GM19238 (cell line): ENCODE measurements at regions not wholly inside any gene's neighbourhood (a gene's known extent, or its start where the extent isn't known, plus 50 kb on each side); places are given as distances from the start of the nearest gene placed in this dataset.
"Not testable (repeated sequence)": the region's sequence is repeated elsewhere in the genome, so short reads cannot be mapped to it uniquely, and the experiment has no call there.

Experiments used
- DNase-seq: peaks from one replicate; pipeline ENCODE4 v3.0.0; 2011; ENCODE audit warnings: low spot score; ENCODE audit not compliant: insufficient read length

DNA sequence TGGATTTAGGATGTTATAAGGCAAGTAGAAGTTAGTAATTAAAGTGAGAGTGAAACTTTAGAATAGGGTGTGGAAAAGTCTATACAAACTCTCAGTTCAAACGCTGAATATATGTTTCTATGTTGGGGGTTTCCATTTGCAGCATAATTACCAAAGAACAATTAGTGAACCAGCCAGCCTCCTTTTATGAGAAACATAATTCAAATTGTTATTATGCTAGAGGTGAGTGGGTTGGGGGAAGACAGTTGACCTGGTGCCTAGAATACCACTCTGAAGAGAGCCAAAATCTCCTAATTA is 435.8 kb downstream of the MDFIC start:
- DNase-seq = no peak

DNA sequence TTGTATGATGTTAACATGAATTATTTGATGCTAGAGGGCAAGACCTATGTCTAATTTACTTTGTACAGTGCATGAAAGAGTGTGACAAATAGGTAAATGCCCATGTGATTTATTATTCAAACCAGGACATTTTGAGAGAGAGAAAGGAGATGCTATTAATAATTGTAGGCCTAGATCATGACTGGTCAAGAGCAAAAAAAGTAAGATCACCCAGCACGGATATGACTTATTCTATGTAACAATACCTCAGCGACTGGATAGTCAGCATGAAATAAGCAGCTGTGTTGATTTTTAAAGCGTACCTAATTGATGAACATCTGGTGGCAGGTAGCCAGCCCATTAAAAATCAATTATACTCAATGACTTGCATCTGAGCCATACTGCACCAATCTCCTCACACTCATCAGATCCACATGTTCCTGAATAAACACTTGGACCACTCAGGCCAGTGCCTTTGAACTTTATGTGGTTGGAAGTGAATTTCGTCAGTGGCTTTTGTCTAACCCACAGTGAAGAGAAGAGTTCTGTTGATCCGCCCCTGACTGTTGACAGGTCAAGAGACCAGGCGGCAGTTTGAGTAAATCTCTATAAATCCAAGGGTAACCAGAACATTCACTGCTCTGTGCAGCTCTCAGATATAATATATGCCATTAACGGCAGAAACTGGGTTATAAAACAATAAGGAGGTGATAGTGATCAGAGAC is 435.3 kb downstream of the MDFIC start:
- DNase-seq = no peak

DNA sequence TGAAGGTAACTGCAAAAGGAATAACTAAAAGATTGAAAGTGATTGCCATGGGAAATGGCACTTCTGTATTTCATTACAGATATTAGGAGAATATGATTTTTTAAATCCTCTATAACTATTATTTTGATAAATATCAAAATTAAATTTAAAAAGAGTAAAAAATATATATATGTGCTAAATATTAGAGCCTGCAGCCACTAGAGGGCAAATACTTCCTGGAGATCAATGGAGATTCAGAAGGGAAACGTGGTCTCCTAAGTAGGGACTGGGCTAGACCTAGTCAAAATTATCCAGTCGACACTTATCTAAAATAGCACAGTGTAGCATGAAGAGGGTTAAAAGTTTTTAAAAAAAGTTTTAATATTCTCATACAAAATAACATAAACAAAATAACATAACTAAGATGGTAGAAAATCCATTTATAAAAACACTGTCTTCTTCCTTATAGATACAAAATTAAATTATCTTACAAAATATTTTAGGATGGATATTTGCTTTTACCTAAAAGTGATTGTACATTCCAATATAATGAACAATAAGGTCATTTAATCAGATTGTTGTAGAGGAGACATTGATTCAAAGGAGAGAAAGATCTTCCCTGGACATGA is 434.3 kb downstream of the MDFIC start:
- DNase-seq = no peak

DNA sequence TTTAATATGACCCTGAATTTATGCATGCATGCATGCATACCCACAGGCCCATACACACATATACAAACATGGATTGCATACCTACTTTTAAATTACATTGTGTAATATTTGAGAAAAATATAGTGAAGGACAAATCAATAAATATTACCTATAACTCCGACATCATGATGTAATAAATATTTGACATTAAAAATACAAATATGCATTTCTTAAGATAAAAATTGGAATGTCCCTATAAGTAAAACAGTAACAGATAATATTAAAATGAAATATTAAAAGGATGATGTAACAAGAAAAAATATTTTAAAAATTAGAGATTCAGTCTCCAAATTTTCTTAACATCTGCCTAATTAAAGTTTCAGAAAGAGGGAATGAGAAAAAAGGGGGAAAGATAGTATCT is 433.0 kb downstream of the MDFIC start:
- no peak for DNase-seq

DNA sequence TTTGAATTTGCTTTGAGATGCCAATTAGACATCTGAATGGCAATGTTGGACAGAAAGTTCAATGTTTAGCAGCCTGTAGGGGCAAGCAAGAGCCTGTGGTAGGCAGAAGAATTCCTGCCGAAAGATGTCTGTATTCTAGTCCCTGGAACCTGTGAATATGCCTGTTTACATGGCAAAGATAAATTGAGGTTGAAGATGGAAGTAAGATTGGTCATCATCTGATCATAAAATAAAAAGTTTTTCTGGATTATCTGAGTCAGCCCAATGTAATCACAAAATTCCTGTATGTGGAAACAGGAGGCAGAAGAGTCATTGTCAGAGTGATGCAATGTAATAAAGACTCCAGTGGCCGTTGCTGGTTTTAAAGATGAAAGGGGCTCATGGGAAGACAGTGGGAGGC is 430.5 kb downstream of the MDFIC start:
- no peak for DNase-seq

DNA sequence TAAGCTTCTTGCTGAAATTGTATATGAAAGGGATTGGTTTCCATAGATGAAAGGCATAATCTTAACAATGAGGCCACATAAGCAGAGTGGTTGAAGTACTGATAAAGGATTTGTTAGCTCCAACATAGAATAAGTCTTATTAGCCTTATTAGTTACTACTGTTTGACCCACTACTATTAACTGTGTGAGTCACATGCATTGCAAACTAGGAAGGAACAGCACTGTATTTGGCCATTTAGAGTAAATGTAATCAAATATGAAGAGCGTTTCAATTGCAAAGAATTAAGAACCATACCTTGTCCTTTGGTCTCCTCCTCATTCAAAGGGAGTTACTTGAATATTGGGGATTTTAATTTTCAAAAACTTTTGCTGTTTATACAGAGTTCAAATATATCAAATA is 428.9 kb downstream of the MDFIC start:
- DNase-seq = no peak

DNA sequence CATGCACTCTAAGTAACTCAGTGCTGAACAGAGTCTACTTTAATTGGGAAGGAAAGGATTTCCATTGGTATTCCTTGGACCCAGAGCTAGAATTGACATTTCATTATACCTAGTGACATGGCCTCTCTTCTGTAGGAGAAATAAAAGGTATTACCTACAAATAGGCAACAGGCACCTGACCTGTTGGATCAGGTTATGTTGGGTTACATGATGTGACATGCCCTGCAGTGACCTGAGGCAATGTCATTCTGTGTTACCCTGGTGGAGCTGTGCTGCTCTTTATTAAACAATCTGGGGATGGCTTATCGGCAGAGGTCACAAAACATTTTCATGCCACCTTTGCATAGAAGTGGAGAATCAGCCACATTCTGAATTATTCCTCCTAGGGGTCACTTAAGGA is 427.7 kb downstream of the MDFIC start:
- DNase-seq = no peak

DNA sequence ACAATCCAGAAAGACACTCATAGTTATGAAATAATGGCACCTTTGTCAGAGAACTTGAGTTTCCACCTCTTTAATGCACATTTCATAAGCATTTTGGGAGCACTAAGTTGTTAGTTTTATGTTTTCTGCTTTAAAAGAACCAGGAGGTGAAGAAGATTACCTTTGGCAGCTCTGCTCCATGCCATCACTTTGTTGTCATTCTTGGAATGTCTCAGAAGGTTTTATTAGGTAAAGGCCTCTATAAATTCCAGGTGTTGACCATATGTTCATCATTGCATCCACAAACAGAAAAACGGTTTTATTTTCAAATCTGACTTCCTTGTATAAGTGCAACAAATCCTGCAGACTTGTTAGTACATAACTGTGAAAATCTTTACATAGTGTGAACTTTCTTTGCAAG is 424.8 kb downstream of the MDFIC start:
- DNase-seq = no peak

DNA sequence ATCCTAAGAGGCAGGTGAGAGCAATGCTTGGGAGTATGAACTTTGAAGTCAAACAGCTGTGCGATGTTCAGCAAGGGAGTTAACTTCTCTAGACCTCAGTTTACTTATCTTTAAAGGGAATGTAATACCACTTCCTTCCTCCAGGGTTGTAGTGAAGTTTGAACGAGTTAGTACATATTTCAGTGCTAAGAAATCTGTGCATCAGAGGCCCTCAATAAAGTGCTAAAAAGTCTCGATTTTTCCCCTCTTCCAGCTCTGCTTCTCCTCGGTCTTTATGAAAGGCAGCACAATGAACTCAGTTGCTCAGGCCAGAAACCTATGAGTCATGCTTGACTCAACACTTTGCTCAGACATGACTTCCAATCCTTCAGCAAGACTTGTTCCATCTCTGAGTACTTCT is 418.9 kb downstream of the MDFIC start:
- no peak for DNase-seq

DNA sequence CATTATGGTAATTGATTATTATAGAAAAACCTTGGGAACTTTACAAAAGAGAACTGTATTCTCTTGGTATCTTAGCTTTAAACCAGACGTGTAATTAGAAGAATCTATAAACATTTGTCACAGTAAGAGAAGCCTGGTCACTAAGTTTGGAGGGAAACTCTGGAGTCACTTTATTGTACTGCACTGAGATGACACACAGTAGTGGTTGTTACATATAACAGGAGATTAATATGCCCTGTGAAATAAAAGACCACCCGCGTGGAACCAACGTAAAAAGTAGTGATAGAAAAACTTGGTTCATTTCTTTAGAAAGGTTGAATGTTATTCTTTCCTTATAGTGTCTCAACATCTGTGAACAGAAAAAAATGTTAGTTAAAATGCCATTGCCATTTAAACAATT is 416.1 kb downstream of the MDFIC start:
- no peak for DNase-seq

DNA sequence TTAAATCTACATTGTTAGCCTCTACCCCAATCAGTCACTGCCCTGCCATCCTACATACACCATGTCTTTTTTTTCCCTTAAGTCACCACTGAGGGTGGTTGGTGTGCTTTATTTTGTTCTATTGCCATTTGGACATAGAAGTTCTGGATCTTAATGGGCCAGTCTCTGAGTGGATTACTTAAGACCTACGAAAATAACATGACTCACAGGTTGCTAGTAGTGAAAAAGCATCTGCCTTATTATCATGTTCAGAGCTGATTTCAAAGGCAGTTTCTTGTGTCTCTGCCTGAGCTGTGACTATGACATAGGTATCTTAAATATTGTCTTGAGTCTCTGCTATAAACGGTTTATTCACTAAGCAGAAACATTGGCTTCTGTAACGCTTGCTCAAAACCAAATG is 410.8 kb downstream of the MDFIC start:
- DNase-seq = no peak

DNA sequence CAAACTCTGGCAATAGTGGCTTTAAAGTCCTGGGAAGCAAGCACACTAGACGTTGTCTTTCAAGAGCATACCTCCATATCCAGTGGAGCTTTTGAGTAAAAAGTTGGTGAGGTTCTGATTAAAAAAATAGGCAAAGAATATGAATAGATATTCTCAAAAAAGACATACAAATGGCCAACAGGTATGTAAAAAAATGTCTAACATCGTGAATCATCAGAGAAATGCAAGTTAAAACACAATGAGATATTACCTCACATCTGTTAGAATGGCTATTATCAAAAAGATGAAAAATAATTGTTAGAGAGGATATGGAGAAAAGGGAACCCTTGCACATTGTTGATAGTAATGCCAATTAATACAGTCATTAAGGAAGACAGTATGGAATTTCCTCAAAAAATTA is 407.1 kb downstream of the MDFIC start:
- no peak for DNase-seq

DNA sequence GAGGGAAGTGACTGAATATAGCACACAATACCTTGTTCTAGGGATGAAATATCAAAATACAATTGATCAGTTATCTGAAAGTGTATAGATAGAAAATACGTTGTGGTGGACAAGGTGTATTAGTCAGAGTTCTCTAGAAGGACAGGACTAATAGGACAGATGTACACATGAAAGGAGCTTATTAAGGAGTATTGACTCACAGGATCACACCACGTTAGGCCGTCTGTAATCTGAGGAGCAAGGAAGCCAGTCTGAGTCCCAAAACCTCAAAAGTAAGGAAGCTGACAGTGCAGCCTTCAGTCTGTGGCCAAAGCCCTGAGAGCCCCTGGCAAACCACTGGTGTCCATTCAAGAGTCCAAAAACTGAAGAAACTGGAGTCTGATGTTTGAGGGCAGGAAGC is 406.1 kb downstream of the MDFIC start:
- DNase-seq = no peak

DNA sequence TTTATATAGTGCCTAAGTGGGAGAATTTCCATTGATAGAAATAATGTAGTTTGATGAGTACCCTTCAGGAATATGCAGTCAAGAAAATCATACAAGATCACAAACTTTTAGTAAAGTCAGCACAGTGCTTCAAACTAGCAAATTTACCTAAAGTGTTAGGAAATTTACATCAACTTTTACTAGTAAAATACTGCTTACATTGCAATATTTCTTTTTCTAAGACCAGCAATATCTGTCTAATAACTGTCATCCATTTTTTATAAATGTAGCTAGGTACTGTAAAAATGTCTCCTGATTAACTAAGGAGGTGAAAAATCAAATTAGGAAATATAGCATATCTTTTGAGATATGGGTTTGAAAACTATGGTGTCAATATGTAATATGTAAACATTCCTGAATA is 405.4 kb downstream of the MDFIC start:
- DNase-seq = no peak

DNA sequence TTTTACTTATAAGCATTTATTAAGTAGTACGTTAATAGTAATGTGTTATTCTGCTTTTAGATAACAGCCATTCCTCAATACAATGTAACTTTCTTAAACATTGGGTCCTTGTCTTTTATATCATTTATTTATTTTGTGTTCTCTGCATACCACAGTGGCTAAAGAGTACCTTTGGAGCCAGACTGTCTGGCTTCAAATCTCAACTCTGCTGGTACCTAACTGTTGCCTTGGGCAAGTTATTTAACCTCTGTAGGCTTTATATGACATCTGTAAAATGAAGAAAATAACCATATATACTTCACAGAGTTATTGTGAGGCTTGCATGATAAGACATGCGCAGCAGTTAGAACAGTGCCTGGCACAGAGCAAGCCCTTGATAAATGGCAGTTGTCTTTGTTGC is 397.6 kb downstream of the MDFIC start:
- DNase-seq = no peak

DNA sequence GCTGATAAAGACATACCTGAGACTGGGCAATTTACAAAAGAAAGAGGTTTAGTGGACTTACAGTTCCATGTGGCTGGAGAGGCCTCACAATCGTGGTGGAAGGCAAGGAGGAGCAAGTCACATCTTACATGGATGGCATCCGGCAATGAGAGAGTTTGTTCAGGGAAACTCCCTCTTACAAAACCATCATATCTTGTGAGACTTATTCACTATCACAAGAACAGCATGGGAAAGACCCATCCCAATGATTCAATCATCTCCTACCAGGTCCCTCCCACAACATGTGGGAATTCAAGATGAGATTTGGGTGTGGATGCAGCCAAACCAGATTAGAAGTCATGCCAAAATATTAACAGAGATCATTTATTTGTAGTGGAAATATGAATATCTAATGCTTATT is 388.4 kb downstream of the MDFIC start:
- DNase-seq = not testable (repeated sequence)

DNA sequence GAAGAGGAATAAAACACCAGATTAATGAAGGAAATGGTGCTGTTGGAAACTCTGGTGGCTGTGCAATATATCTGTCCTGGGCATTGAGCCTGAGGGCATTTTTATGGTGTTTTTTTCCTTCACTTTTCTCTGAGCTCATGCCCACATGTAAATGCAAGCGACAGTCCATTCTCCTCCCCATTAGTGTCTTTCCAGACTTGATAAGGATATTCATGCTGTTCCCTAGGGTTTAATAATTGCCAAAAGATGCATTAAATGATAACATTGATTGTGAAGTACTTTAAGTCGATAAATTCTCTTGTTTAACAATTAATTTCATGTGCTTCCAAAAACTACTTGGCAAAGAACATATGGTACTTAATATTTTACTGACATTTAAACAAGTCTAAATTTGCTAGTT is 384.7 kb downstream of the MDFIC start:
- no peak for DNase-seq

DNA sequence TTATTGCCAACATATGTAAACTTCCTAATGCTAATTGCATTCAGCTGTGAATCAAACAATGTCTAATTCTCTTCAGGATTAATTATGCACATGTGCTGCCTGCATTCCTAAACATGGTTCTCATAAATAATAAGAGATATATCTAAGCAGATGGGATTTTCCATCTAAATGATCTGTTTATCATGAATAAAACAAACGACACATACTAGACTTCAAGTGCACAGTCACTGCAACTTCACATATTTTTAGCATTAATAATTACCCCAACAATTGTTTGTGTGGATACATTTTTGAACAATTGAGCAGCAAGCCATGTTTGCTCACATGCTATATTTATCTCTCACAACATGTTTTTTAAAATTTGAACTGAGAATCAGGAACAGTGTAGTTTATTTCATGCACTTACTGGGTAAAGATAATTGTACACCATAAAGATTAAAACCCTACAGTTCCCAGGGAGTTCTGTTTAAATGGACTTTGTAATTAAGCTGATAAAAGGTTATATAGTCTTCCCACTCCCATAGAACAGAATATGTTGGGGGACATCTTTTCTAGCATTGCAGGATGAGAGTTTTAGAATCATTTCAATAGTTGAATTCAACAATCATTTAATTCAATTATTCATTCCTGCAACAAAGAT is 378.5 kb downstream of the MDFIC start:
- no peak for DNase-seq

DNA sequence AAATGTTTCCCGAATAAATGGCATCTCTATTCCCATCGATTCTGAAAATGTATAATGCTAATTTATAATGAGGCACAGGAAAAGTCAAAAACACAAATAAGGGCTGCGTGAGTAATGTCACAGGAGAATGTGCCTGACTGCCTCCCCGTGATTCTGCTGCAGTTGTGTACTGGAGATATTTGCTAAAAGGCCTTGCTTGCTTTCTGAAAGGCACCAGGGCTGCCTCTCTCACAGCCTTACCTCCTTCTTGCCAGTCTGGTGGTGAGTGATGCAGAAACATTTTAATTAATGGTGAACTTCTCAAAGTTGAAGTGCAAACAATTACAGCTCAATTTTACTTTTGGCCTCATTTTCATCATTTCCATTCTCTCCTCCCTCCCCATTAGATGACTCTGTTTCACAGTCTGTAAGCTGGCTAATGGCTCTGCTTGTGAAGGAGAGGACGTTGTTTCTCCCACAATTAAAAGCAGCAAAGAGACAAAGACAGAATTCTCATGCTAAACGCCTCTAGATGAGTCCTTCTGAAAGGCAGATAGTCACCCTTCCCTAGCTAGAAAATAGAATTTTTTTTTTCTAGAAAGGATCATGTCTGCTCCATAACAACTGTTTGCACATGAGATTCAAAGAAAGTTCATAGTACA is 377.6 kb downstream of the MDFIC start:
- DNase-seq = no peak

DNA sequence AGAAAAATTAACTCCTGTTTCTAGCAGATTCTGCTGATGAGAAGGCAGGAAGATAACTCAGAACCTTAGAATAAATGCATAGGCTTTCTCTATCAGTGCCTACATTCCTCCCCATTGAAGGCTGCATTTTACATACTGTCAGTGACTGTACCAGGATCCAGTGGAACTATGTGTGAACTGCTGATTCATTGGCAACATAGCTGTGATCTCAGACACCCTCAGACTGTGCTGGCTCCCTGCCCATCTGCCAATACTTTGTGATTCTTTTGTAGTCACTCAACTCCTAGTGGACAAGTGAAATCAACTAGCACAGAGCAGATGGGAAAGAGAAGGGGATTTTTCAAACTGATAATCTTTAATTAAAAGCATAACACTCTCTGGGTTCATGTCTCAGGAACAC is 375.8 kb downstream of the MDFIC start:
- no peak for DNase-seq

DNA sequence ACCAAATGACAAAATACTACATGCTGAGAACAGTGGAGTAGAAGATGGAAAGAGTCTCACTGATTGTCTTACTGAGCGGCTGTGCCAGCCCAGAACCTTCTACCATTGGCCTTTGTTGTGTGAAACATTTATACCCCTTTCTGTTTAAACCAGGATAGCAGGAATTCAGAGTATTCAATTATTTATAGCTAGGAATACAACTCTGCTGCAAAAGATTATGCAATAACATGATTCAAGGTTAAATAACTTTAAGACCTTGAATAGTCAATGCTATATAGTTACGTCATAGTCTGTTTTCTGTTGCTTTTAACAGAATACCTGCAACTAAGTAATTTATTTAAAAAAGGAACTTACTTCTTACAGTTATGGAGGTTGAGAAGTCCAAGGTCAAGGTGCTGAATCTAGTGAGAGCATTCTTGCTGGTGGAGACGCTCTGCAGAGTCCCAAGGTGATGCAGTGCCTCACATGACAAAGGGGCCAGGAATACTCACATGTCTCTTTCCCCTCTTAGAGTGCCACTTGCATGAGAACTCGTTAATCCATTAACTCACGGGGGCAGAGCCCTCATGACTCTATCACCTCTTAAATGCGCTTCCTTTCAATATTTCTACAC is 371.8 kb downstream of the MDFIC start:
- no peak for DNase-seq

DNA sequence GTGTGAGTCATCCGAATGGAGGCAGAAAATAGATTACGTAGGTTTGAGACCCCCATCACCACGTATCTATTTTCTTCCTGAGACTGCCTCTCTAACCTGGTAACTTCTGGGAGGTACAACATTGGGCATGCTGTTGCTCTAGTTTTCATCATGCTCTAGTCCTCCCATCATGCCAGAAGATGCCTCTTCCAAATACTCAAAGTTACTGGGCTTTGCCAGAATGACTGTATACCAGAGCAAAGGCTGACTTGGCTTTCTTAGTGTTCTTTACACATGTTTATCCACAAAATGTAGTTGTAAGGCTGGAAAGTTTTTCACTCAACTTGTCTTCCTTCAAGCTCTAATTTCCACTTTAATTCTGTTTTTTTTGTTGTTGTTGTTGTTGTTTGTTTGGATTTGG is 370.5 kb downstream of the MDFIC start:
- no peak for DNase-seq
